H9 (cell line): ENCODE measurements at regions not wholly inside any gene's neighbourhood (a gene's known extent, or its start where the extent isn't known, plus 50 kb on each side); places are given as distances from the start of the nearest gene placed in this dataset.

ENCODE experiments used
- DNase-seq: peaks from one replicate; pipeline ENCODE4 v3.0.0-alpha.2; 2017
- H2AFZ ChIP-seq: one replicate; pipeline ENCODE4 v1.6.1; 2013; ENCODE audit warnings: mild to moderate bottlenecking, low read length, control low read depth, moderate library complexity
- H2AK5ac ChIP-seq: 2 replicates; pipeline ENCODE4 v1.6.1; 2013; ENCODE audit warnings: low read length, control low read depth, mixed read lengths; ENCODE audit not compliant: insufficient read length
- H2BK120ac ChIP-seq: one replicate; pipeline ENCODE4 v1.6.1; 2013; ENCODE audit warnings: low read depth, mild to moderate bottlenecking, low read length, control low read depth, inconsistent platforms; ENCODE audit not compliant: poor library complexity, severe bottlenecking
- H2BK12ac ChIP-seq: 2 replicates; pipeline ENCODE4 v1.6.1; 2013; ENCODE audit warnings: low read length, control low read depth, mixed read lengths, low read depth; ENCODE audit not compliant: insufficient read length
- H2BK15ac ChIP-seq: 2 replicates; pipeline ENCODE4 v1.6.1; 2013; ENCODE audit warnings: low read depth, low read length, control low read depth
- H2BK20ac ChIP-seq: one replicate; pipeline ENCODE4 v1.6.1; 2013; ENCODE audit warnings: low read depth, mild to moderate bottlenecking, low read length, control low read depth, inconsistent platforms; ENCODE audit not compliant: poor library complexity, severe bottlenecking
- H2BK5ac ChIP-seq: 2 replicates; pipeline ENCODE4 v1.6.1; 2013; ENCODE audit warnings: low read length, control low read depth, mixed read lengths; ENCODE audit not compliant: insufficient read length
- H3K14ac ChIP-seq: 2 replicates; pipeline ENCODE4 v1.6.1; 2013; ENCODE audit warnings: low read length, control low read depth; ENCODE audit not compliant: insufficient read depth
- H3K18ac ChIP-seq: 2 replicates; pipeline ENCODE4 v1.6.1; 2013; ENCODE audit warnings: low read depth, mild to moderate bottlenecking, mixed read lengths, low read length, control low read depth; ENCODE audit not compliant: insufficient read length
- H3K23ac ChIP-seq: 2 replicates; pipeline ENCODE4 v1.6.1; 2013; ENCODE audit warnings: low read length, control low read depth, mixed read lengths, low read depth; ENCODE audit not compliant: insufficient read length
- H3K23me2 ChIP-seq: 2 replicates; pipeline ENCODE4 v1.6.1; 2013; ENCODE audit warnings: low read depth, mild to moderate bottlenecking, mixed read lengths, low read length, control low read depth; ENCODE audit not compliant: insufficient read length, poor library complexity, severe bottlenecking
- H3K27ac ChIP-seq: 2 replicates; pipeline ENCODE4 v1.5.1; 2013; ENCODE audit warnings: low read length, control low read depth, mixed read lengths, low read depth; ENCODE audit not compliant: insufficient read length
- H3K27me3 ChIP-seq: 2 replicates; pipeline ENCODE4 v1.6.1; 2013; ENCODE audit warnings: low read length, control low read depth, inconsistent platforms; ENCODE audit not compliant: insufficient read depth
- H3K4ac ChIP-seq: 2 replicates; pipeline ENCODE4 v1.6.1; 2013; ENCODE audit warnings: low read depth, mild to moderate bottlenecking, control low read depth, inconsistent platforms, low read length, moderate library complexity
- H3K4me1 ChIP-seq: 2 replicates; pipeline ENCODE4 v1.6.1; 2013; ENCODE audit warnings: low read length, control low read depth, inconsistent platforms; ENCODE audit not compliant: insufficient read depth
- H3K4me2 ChIP-seq: 2 replicates; pipeline ENCODE4 v1.6.1; 2013; ENCODE audit warnings: low read length, control low read depth, mixed read lengths; ENCODE audit not compliant: insufficient read length, insufficient read depth
- H3K56ac ChIP-seq: 2 replicates; pipeline ENCODE4 v1.6.1; 2013; ENCODE audit warnings: low read depth, mild to moderate bottlenecking, mixed read lengths, low read length, control low read depth; ENCODE audit not compliant: insufficient read length
- H3K79me1 ChIP-seq: 2 replicates; pipeline ENCODE4 v1.6.1; 2013; ENCODE audit warnings: low read depth, mild to moderate bottlenecking, moderate library complexity, low read length, control low read depth, inconsistent platforms; ENCODE audit not compliant: insufficient read depth, poor library complexity, severe bottlenecking
- H3K79me2 ChIP-seq: 2 replicates; pipeline ENCODE4 v1.6.1; 2013; ENCODE audit warnings: low read length, control low read depth, inconsistent platforms; ENCODE audit not compliant: insufficient read depth
- H3K9ac ChIP-seq: 2 replicates; pipeline ENCODE4 v1.6.1; 2013; ENCODE audit warnings: low read length, control low read depth, mixed read lengths; ENCODE audit not compliant: insufficient read length; ENCODE audit errors: extremely low read depth
- H3K9me3 ChIP-seq: one replicate; pipeline ENCODE4 v1.6.1; 2013; ENCODE audit warnings: low read depth, low read length, inconsistent platforms; ENCODE audit not compliant: control insufficient read depth
- H3T11ph ChIP-seq: one replicate; pipeline ENCODE4 v1.6.1; 2013; ENCODE audit warnings: mild to moderate bottlenecking, low read length, control low read depth, inconsistent platforms
- H4K20me1 ChIP-seq: one replicate; pipeline ENCODE4 v1.6.1; 2013; ENCODE audit not compliant: control insufficient read depth, insufficient read length, insufficient read depth
- H4K5ac ChIP-seq: 2 replicates; pipeline ENCODE4 v1.6.1; 2013; ENCODE audit warnings: low read depth, mild to moderate bottlenecking, mixed read lengths, low read length, control low read depth; ENCODE audit not compliant: insufficient read length
- H4K8ac ChIP-seq: replicated peaks from 2 replicates; pipeline ENCODE4 v1.6.1; 2013; ENCODE audit warnings: low read length, control low read depth, mixed read lengths, low read depth; ENCODE audit not compliant: insufficient read length
- H4K91ac ChIP-seq: 2 replicates; pipeline ENCODE4 v1.6.1; 2013; ENCODE audit warnings: low read depth, mild to moderate bottlenecking, moderate library complexity, mixed read lengths, low read length, control low read depth; ENCODE audit not compliant: insufficient read length
- H3K27ac Mint-ChIP-seq, 3 experiments: 2 replicates in 2 of 3; 3 replicates in 1 of 3; pipeline ENCODE4 v1.8.0; 2020 to 2021; ENCODE audit warnings: mixed read lengths in 3 of 3, mild to moderate bottlenecking in 1 of 3, moderate library complexity in 1 of 3
- H3K27me3 Mint-ChIP-seq: 2 replicates; pipeline ENCODE4 v1.8.0; 2021; ENCODE audit warnings: low read depth, mild to moderate bottlenecking, moderate library complexity, mixed read lengths
- H3K36me3 Mint-ChIP-seq, 3 experiments: 2 replicates in 2 of 3; 3 replicates in 1 of 3; pipeline ENCODE4 v1.8.0; 2020 to 2021; ENCODE audit warnings: low read depth in 3 of 3, mixed read lengths in 3 of 3; ENCODE audit not compliant: insufficient read depth in 1 of 3
- H3K4me1 Mint-ChIP-seq, 2 experiments: 2 replicates each; pipeline ENCODE4 v1.8.0; 2020; ENCODE audit warnings: mixed read lengths in 2 of 2
- H3K4me3 Mint-ChIP-seq, 2 experiments: 2 replicates in 1 of 2; 3 replicates in 1 of 2; pipeline ENCODE4 v1.8.0; 2020 to 2021; ENCODE audit warnings: mild to moderate bottlenecking in 2 of 2, mixed read lengths in 2 of 2, moderate library complexity in 1 of 2
- H3K9me3 Mint-ChIP-seq, 2 experiments: 2 replicates in 1 of 2; 3 replicates in 1 of 2; pipeline ENCODE4 v1.8.0; 2020; ENCODE audit warnings: mild to moderate bottlenecking in 2 of 2, mixed read lengths in 2 of 2, moderate library complexity in 1 of 2
- CTCF ChIP-seq: fragments of 200-600 bp; sonication (generic); conservative IDR thresholded peaks from 3 replicates; pipeline ENCODE4 v1.8.0; 2021; ENCODE audit warnings: antibody characterized with exemption, mild to moderate bottlenecking
- WGBS: extraction: QIAGEN DNeasy Blood & Tissue Kit; methylation state at CpG from one replicate; pipeline ENCODE4 v1.1.7; 2013; ENCODE audit warnings: missing lambda C conversion rate, low lambda C conversion rate, mixed read lengths; ENCODE audit not compliant: insufficient read length; ENCODE audit errors: extremely low coverage; 5-methylcytosine and 5-hydroxymethylcytosine counted together

GRCh38 chr2:235142601-235143000 lies 190.8 kb downstream of the SH3BP4 start:
- Mint-ChIP-seq H3K4me3 (no peak overlapping the region), H3K9me3 (no peaks in the 10 kb centered on the region), H3K27me3 (peaks cover 45% of the 10 kb centered on the region), H3K4me1 (peaks cover 9 to 11% of the 10 kb centered on the region in 2 experiments), H3K36me3 (no peaks in the 10 kb centered on the region), H3K27ac (no peak overlapping the region)
- Histone ChIP-seq H3K4ac (no peak overlapping the region), H3K4me1 (no peaks in the 10 kb centered on the region), H2BK20ac (no peak overlapping the region), H3K9ac (no peak overlapping the region), H3K79me1 (no peaks in the 10 kb centered on the region), H3K4me2 (no peak overlapping the region), H2BK12ac (no peak overlapping the region), H4K5ac (no peak overlapping the region), H3K9me3 (no peaks in the 10 kb centered on the region), H3K27me3 (no peaks in the 10 kb centered on the region), H4K91ac (no peak overlapping the region), H3K27ac (no peak overlapping the region), H4K20me1 (peaks cover 2% of the 10 kb centered on the region), H2AFZ (no peak overlapping the region), H3K56ac (no peak overlapping the region), H3K23me2 (no peaks in the 10 kb centered on the region), H4K8ac (no peak overlapping the region), H2BK5ac (no peak overlapping the region), H3K18ac (no peak overlapping the region), H2BK15ac (no peak overlapping the region), H3K79me2 (no peaks in the 10 kb centered on the region), H3K14ac (no peak overlapping the region), H2BK120ac (no peak overlapping the region), H2AK5ac (no peak overlapping the region), H3K23ac (no peak overlapping the region), H3T11ph (no peak overlapping the region)
- WGBS: no CpG with 5 or more reads among the region's 4 CpGs
- DNase-seq: no peak
- no peak for TF ChIP-seq CTCF
